HG02970 (cell line): ENCODE measurements at regions not wholly inside any gene's neighbourhood (a gene's known extent, or its start where the extent isn't known, plus 50 kb on each side); places are given as distances from the start of the nearest gene placed in this dataset.

ENCODE experiments used
- ATAC-seq: cut with Tn5 transposase; IDR thresholded peaks from one replicate; pipeline ENCODE4 v1.9.1; 2021; ENCODE audit warnings: mild to moderate bottlenecking, moderate library complexity, moderate number of reproducible peaks; ENCODE audit not compliant: unreplicated experiment, low FRiP score

- ATAC-seq, result no peak
These were observed 1311.0 kb upstream of the FAM98A start for GRCh38 chr2:34909992-34910705.

- ATAC-seq, result no peak
These were observed 1308.7 kb upstream of the FAM98A start for GRCh38 chr2:34907812-34908211.

- no peak for ATAC-seq
These were observed 1302.6 kb upstream of the FAM98A start for GRCh38 chr2:34901739-34902138.

GRCh38 chr2:34899079-34899478 lies 1300.0 kb upstream of the FAM98A start:
- no peak for ATAC-seq

GRCh38 chr2:34892766-34893165 lies 1293.7 kb upstream of the FAM98A start:
- ATAC-seq, result no peak

- no peak for ATAC-seq
These were observed 1293.2 kb upstream of the FAM98A start for GRCh38 chr2:34892256-34892655.

GRCh38 chr2:34875091-34875745 lies 1276.1 kb upstream of the FAM98A start:
- ATAC-seq, result no peak

GRCh38 chr2:34853646-34854045 lies 1254.5 kb upstream of the FAM98A start:
- ATAC-seq, result no peak

- no peak for ATAC-seq
These were observed 1252.7 kb upstream of the FAM98A start for GRCh38 chr2:34851804-34852203.

- ATAC-seq, result no peak
These were observed 1250.7 kb upstream of the FAM98A start for GRCh38 chr2:34849827-34850226.

GRCh38 chr2:34848691-34849090 lies 1249.6 kb upstream of the FAM98A start:
- ATAC-seq, result no peak

GRCh38 chr2:34848132-34848531 lies 1249.0 kb upstream of the FAM98A start:
- ATAC-seq, result no peak

- no peak for ATAC-seq
These were observed 1245.5 kb upstream of the FAM98A start for GRCh38 chr2:34844629-34845028.

- ATAC-seq, result no peak
These were observed 1239.3 kb upstream of the FAM98A start for GRCh38 chr2:34838408-34838807.

GRCh38 chr2:34836361-34836760 lies 1237.3 kb upstream of the FAM98A start:
- ATAC-seq, result no peak

- ATAC-seq, result no peak
These were observed 1232.0 kb upstream of the FAM98A start for GRCh38 chr2:34831096-34831495.

GRCh38 chr2:34828481-34828880 lies 1229.4 kb upstream of the FAM98A start:
- ATAC-seq, result no peak

- ATAC-seq, result no peak
These were observed 1228.3 kb upstream of the FAM98A start for GRCh38 chr2:34827398-34827797.

GRCh38 chr2:34825686-34826085 lies 1226.6 kb upstream of the FAM98A start:
- ATAC-seq, result no peak

- no peak for ATAC-seq
These were observed 1223.5 kb upstream of the FAM98A start for GRCh38 chr2:34822616-34823015.

GRCh38 chr2:34815052-34815741 lies 1216.1 kb upstream of the FAM98A start:
- no peak for ATAC-seq

GRCh38 chr2:34810456-34810855 lies 1211.4 kb upstream of the FAM98A start:
- ATAC-seq, result no peak
